K562 (cell line): ENCODE measurements at regions not wholly inside any gene's neighbourhood (a gene's known extent, or its start where the extent isn't known, plus 50 kb on each side); places are given as distances from the start of the nearest gene placed in this dataset.

ENCODE experiments used
- ATAC-seq: fragments of 200-7000 bp; cut with Tn5 transposase; 3 replicates; pipeline ENCODE4 v1.9.1; 2020; ENCODE audit warnings: moderate library complexity
- BruUV-seq: library from RNA; stranded (reverse); fragments of 400-500 nt; replicated peaks from 2 replicates; lab custom pipeline; 2021; lab: Mats Ljungman, UMichigan
- CTCF ChIA-PET: fragments of 300-600 bp; formaldehyde crosslinking; extraction: SDS; loops from one replicate; lab custom pipeline; 2021; ENCODE audit warnings: low intra/inter-chr PET ratio; lab: Yijun Ruan, JAX
- POLR2A ChIA-PET: fragments of 300-600, 350-650 bp; sonication (Branson Sonifier 250); formaldehyde crosslinking; extraction: SDS; loops from one replicate; lab custom pipeline; 2021; ENCODE audit warnings: antibody characterized with exemption, inconsistent platforms; lab: Yijun Ruan, JAX
- DNase-seq, 4 experiments: peaks; one replicate each; pipeline versions ENCODE4 v3.0.0 to v3.0.0-alpha.2; 2011 to 2018; ENCODE audit warnings: low spot score in 3 of 4, mixed read lengths in 3 of 4; ENCODE audit errors: extremely low read depth in 1 of 4
- FAIRE-seq: peaks from 2 replicates; lab custom pipeline; 2011; peaks lifted over from hg19 to GRCh38; lab: Jason Lieb, UNC
- H2AFZ ChIP-seq: 2 replicates; pipeline ENCODE4 v1.6.0; 2011; ENCODE audit warnings: low read depth, low read length, control low read depth, inconsistent platforms
- H3K27ac ChIP-seq: fragments of 200-600 bp; 3 replicates; pipeline ENCODE4 v1.8.0; 2011; ENCODE audit warnings: low read depth, mild to moderate bottlenecking, control low read depth, inconsistent platforms, low read length, moderate library complexity, mixed read lengths; ENCODE audit errors: extremely low read depth
- H3K27me3 ChIP-seq, 2 experiments: fragments of 300-600 bp in 1 of 2; 2 replicates in 1 of 2; 3 replicates in 1 of 2; pipeline versions ENCODE4 v1.6.0 to v1.8.0; 2011; ENCODE audit warnings: inconsistent platforms in 2 of 2, low read length in 2 of 2, mild to moderate bottlenecking in 1 of 2, mixed read lengths in 1 of 2, moderate library complexity in 1 of 2; ENCODE audit not compliant: control insufficient read depth in 2 of 2, insufficient read depth in 2 of 2
- H3K36me3 ChIP-seq: fragments of 300-600 bp; 3 replicates; pipeline ENCODE4 v1.8.0; 2011; ENCODE audit warnings: mild to moderate bottlenecking, low read length, inconsistent platforms; ENCODE audit not compliant: control insufficient read depth, insufficient read depth
- H3K4me1 ChIP-seq, 2 experiments: fragments of 200-600 bp in 1 of 2; replicated peaks in 1 of 2; 2 replicates in 1 of 2; 3 replicates in 1 of 2; pipeline versions ENCODE4 v1.5.1 to v1.8.0; 2011; ENCODE audit warnings: inconsistent platforms in 2 of 2, low read length in 2 of 2, mild to moderate bottlenecking in 1 of 2, mixed read lengths in 1 of 2, moderate library complexity in 1 of 2; ENCODE audit not compliant: control insufficient read depth in 2 of 2, insufficient read depth in 2 of 2
- H3K4me2 ChIP-seq: 2 replicates; pipeline ENCODE4 v1.6.1; 2011; ENCODE audit warnings: low read length, control low read depth, inconsistent platforms, mixed read lengths; ENCODE audit not compliant: insufficient read depth
- H3K4me3 ChIP-seq: fragments of 200-600 bp; sonication (generic), shearing (Covaris generic); 2 replicates; pipeline ENCODE4 v1.5.1; 2016; ENCODE audit warnings: control low read depth, inconsistent platforms
- H3K79me2 ChIP-seq: fragments of 200-600 bp; 3 replicates; pipeline ENCODE4 v1.8.0; 2011; ENCODE audit warnings: low read length, inconsistent platforms; ENCODE audit not compliant: control insufficient read depth, insufficient read depth
- H3K9ac ChIP-seq, 2 experiments: 2 replicates each; pipeline versions ENCODE4 v1.6.0 to v1.6.1; 2011; ENCODE audit warnings: low read depth in 2 of 2, low read length in 2 of 2, control low read depth in 1 of 2, inconsistent platforms in 1 of 2, mild to moderate bottlenecking in 1 of 2, mixed read lengths in 1 of 2; ENCODE audit not compliant: insufficient read depth in 1 of 2
- H3K9me1 ChIP-seq: one replicate; pipeline ENCODE4 v1.6.0; 2011; ENCODE audit warnings: inconsistent platforms, mild to moderate bottlenecking, low read length, moderate library complexity; ENCODE audit not compliant: control insufficient read depth, insufficient read depth
- H3K9me3 ChIP-seq: replicated peaks from 2 replicates; pipeline ENCODE4 v1.5.1; 2011; ENCODE audit warnings: low read depth, low read length, inconsistent platforms; ENCODE audit not compliant: control insufficient read depth, insufficient read depth
- H4K20me1 ChIP-seq: replicated peaks from 2 replicates; pipeline ENCODE4 v1.6.1; 2011; ENCODE audit warnings: low read length, inconsistent platforms, mixed read lengths; ENCODE audit not compliant: control insufficient read depth, insufficient read depth
- ETV6 ChIP-seq, 3 experiments: fragments of 150-350 bp in 1 of 3; sonication (generic) in 1 of 3; formaldehyde crosslinking in 1 of 3; IDR thresholded peaks; 2 replicates each; pipeline versions ENCODE4 v1.6.1 to v1.8.0; 2014 to 2022; ENCODE audit warnings: borderline replicate concordance in 2 of 3, low read depth in 2 of 3, antibody characterized with exemption in 1 of 3, low read length in 1 of 3, mild to moderate bottlenecking in 1 of 3, missing genetic modification reagents in 1 of 3
- MTA3 ChIP-seq: fragments of 450-650 bp; formaldehyde crosslinking; IDR thresholded peaks from 2 replicates; pipeline ENCODE4 v1.6.1; 2017; ENCODE audit warnings: mild to moderate bottlenecking, borderline replicate concordance
- STAG1 ChIP-seq: sonication (generic); formaldehyde crosslinking; IDR thresholded peaks from 2 replicates; pipeline ENCODE4 v1.5.0; 2020; ENCODE audit warnings: missing genetic modification reagents, borderline replicate concordance
- ZKSCAN1 ChIP-seq: fragments of 150-350 bp; IDR thresholded peaks from 2 replicates; pipeline ENCODE4 v1.6.1; 2016; ENCODE audit warnings: low read depth, low read length
- ZNF324 ChIP-seq: fragments of 250-450 bp; sonication (Bioruptor Pico); IDR thresholded peaks from 2 replicates; pipeline ENCODE4 v1.4.0; 2020; ENCODE audit warnings: mild to moderate bottlenecking
- WGBS: fragments of 100-300 bp; shearing (Covaris generic); methylation state at CpG from one replicate; pipeline ENCODE4 v1.1.6; 2016; ENCODE audit warnings: low coverage, mixed read lengths; ENCODE audit not compliant: insufficient coverage; ENCODE audit errors: missing lambda C conversion rate; 5-methylcytosine and 5-hydroxymethylcytosine counted together
- in situ Hi-C: fragments of 300-500 bp; cut with MboI; formaldehyde crosslinking; loops from 4 replicates; pipeline ENCODE4 v1.15.0; 2018; ENCODE audit warnings: inconsistent platforms, mixed read lengths
- intact Hi-C: fragments of 100-400 bp; cut with micrococcal nuclease; formaldehyde crosslinking; loops from 2 replicates; pipeline ENCODE4 v1.14.2; 2022
- TF ChIP-seq, protein P1 (sequence below): conservative IDR thresholded peaks from 2 replicates; pipeline ENCODE4 v1.6.1; 2011; ENCODE audit warnings: low read depth, mild to moderate bottlenecking, low read length; ENCODE audit not compliant: control insufficient read depth

- no peak overlapping the region for H3K4me2 ChIP-seq
- H3K9me1 ChIP-seq = peaks cover 4% of the 10 kb centered on the region
Measured at GRCh38 chr2:15798701-15799431, 141.5 kb upstream of the MYCN start.

DNA sequence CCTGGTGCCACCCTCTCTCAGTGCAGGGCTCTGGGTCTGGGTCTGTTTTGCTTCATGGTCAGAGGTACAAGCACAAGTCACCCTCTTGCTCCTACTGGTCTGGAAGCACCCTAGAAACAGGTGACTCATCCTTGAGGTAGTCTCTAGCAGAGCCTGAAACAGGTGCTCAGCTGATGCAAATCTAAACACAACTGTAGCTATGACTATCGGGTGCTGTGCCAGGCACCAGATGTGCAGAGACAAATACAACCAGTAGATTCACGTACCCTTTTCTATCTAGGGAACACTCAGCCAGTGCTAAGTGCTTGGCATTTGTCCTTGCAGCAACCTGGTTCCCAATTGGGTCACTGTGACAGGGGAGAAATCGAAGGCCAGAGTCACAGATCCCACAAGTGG lies 140.9 kb upstream of the MYCN start:
- ChIA-PET CTCF (no interaction called here), POLR2A (no interaction called here)
- Histone ChIP-seq H3K9ac (no peak overlapping the region), H3K9me1 (peaks cover 4% of the 10 kb centered on the region), H4K20me1 (no peaks in the 10 kb centered on the region), H3K4me3 (no peak overlapping the region), H3K4me1 (no peaks in the 10 kb centered on the region), H3K79me2 (no peaks in the 10 kb centered on the region), H2AFZ (no peak overlapping the region), H3K4me2 (no peak overlapping the region), H3K36me3 (no peaks in the 10 kb centered on the region), H3K27me3 (peaks cover 25 to 70% of the 10 kb centered on the region in 2 experiments), H3K27ac (no peak overlapping the region), H3K9me3 (no peaks in the 10 kb centered on the region)
- no TSS peak for BruUV-seq
- in situ Hi-C loops = no loop called here
- FAIRE-seq (no peak), ATAC-seq (no peak), DNase-seq (no peak)
- WGBS = 3% methylated on average over 3 of the region's 3 CpGs
- intact Hi-C loops = no loop called here
- TF ChIP-seq ZKSCAN1 (no peak), STAG1 (no peak), ZNF324 (no peak), ETV6 (IDR thresholded peaks at IDR 0.05; ENCODE audit: borderline replicate concordance in 1 of 2, low read depth in 2 of 2, low read length in 1 of 2) (no peak), ETV6 (CRISPR knock-in tag; IDR thresholded peaks at IDR 0.05; ENCODE audit: borderline replicate concordance) (no peak)
- TF ChIP-seq, protein P1, sequence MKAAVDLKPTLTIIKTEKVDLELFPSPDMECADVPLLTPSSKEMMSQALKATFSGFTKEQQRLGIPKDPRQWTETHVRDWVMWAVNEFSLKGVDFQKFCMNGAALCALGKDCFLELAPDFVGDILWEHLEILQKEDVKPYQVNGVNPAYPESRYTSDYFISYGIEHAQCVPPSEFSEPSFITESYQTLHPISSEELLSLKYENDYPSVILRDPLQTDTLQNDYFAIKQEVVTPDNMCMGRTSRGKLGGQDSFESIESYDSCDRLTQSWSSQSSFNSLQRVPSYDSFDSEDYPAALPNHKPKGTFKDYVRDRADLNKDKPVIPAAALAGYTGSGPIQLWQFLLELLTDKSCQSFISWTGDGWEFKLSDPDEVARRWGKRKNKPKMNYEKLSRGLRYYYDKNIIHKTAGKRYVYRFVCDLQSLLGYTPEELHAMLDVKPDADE = no peak

More at GRCh38 chr2:15798701-15799431, 141.5 kb upstream of the MYCN start:
- in situ Hi-C loops (no loop called here), intact Hi-C loops (no loop called here)
- DNase-seq (no peak), ATAC-seq (no peak), FAIRE-seq (no peak)
- Histone ChIP-seq H3K27me3 (peaks cover 20 to 71% of the 10 kb centered on the region in 2 experiments), H4K20me1 (no peaks in the 10 kb centered on the region), H3K36me3 (no peaks in the 10 kb centered on the region), H3K4me1 (no peaks in the 10 kb centered on the region), H3K9me3 (no peaks in the 10 kb centered on the region), H3K27ac (no peak overlapping the region), H3K79me2 (no peaks in the 10 kb centered on the region), H2AFZ (no peak overlapping the region), H3K4me3 (no peak overlapping the region), H3K9ac (no peak overlapping the region)
- BruUV-seq = no TSS peak
- POLR2A ChIA-PET = no interaction called here
- CTCF ChIA-PET = no interaction called here
- no peak for TF ChIP-seq MTA3
- WGBS = 0% methylated on average over 5 of the region's 5 CpGs
